Liver (tissue), 3 donors: ENCODE measurements at regions not wholly inside any gene's neighbourhood (a gene's known extent, or its start where the extent isn't known, plus 50 kb on each side); places are given as distances from the start of the nearest gene placed in this dataset.

Experiments
- ATF3 ChIP-seq: IDR thresholded peaks from 2 replicates; pipeline ENCODE4 v1.6.1; 2016; ENCODE audit warnings: antibody characterized with exemption
- CTCF ChIP-seq: fragments of 150-350 bp; IDR thresholded peaks from 2 replicates; pipeline ENCODE4 v1.5.1; 2017; ENCODE audit warnings: improper control_type of control experiment, low read depth, low read length; ENCODE audit not compliant: missing input control
- FOXA1 ChIP-seq: IDR thresholded peaks from 2 replicates; pipeline ENCODE4 v1.6.1; 2016; ENCODE audit warnings: antibody characterized with exemption
- GABPA ChIP-seq, 2 donors: IDR thresholded peaks in 1 of 2; conservative IDR thresholded peaks in 1 of 2; 2 replicates each; pipeline ENCODE4 v1.6.1; 2016; ENCODE audit warnings: antibody characterized with exemption in 2 of 2, mild to moderate bottlenecking in 1 of 2, moderate library complexity in 1 of 2
- HNF4A ChIP-seq, 2 donors: conservative IDR thresholded peaks; 2 replicates each; pipeline ENCODE4 v1.6.1; 2016; ENCODE audit warnings: antibody characterized with exemption in 2 of 2, mild to moderate bottlenecking in 2 of 2
- HNF4G ChIP-seq: IDR thresholded peaks from 2 replicates; pipeline ENCODE4 v1.6.1; 2016; ENCODE audit warnings: antibody characterized with exemption
- MAX ChIP-seq: IDR thresholded peaks from 2 replicates; pipeline ENCODE4 v1.6.1; 2016; ENCODE audit warnings: antibody characterized with exemption
- RAD21 ChIP-seq, 2 donors: IDR thresholded peaks; 2 replicates each; pipeline ENCODE4 v1.6.1; 2016; ENCODE audit warnings: antibody characterized with exemption in 2 of 2, mild to moderate bottlenecking in 2 of 2
- REST ChIP-seq: IDR thresholded peaks from 2 replicates; pipeline ENCODE4 v1.6.1; 2016; ENCODE audit warnings: antibody characterized with exemption, mild to moderate bottlenecking
- SP1 ChIP-seq: IDR thresholded peaks from 2 replicates; pipeline ENCODE4 v1.6.1; 2018; ENCODE audit warnings: antibody characterized with exemption, mild to moderate bottlenecking
- TAF1 ChIP-seq: conservative IDR thresholded peaks from 2 replicates; pipeline ENCODE4 v1.6.1; 2016; ENCODE audit warnings: antibody characterized with exemption, mild to moderate bottlenecking
- YY1 ChIP-seq: IDR thresholded peaks from 2 replicates; pipeline ENCODE4 v1.6.1; 2016; ENCODE audit warnings: antibody characterized with exemption, mild to moderate bottlenecking
- ZBTB33 ChIP-seq: IDR thresholded peaks from 2 replicates; pipeline ENCODE4 v1.6.1; 2016; ENCODE audit warnings: antibody characterized with exemption
- donor health status: healthy.
- donor health status: healthy.

GRCh38 chr2:216922175-216922780 is 62.4 kb upstream of the TNP1 start:
- TF ChIP-seq MAX (no peak), CTCF (no peak), RAD21 (IDR thresholded peaks at IDR 0.05) (no peak), TAF1 (no peak), HNF4G (no peak), HNF4A (conservative IDR thresholded peaks at IDR 0.05) (no peak), ZBTB33 (no peak), SP1 (no peak), FOXA1 (no peak), YY1 (no peak), GABPA (IDR thresholded peaks at IDR 0.05 in 1 of 2, conservative IDR thresholded peaks at IDR 0.05 in 1 of 2) (no peak), REST (no peak), ATF3 (no peak)
